Right cardiac atrium (tissue), 5 donors: ENCODE measurements at regions not wholly inside any gene's neighbourhood (a gene's known extent, or its start where the extent isn't known, plus 50 kb on each side); places are given as distances from the start of the nearest gene placed in this dataset.
"Not testable (repeated sequence)": the region's sequence is repeated elsewhere in the genome, so short reads cannot be mapped to it uniquely, and the experiment has no call there.

Experiments used
- ATAC-seq, 2 donors: fragments of 200-7000 bp; cut with Tn5 transposase; one replicate each; pipeline versions ENCODE4 v1.8.0 to v1.9.1; 2020; ENCODE audit warnings: moderate library complexity in 2 of 2, mild to moderate bottlenecking in 1 of 2
- DNase-seq, 3 donors: peaks; one replicate each; pipeline ENCODE4 v3.0.0-alpha.2; 2020
- H3K27ac ChIP-seq: one replicate; pipeline ENCODE4 v1.5.1; 2013; ENCODE audit warnings: mild to moderate bottlenecking, low read length, control low read depth, moderate library complexity
- H3K27me3 ChIP-seq: one replicate; pipeline ENCODE4 v1.6.1; 2013; ENCODE audit not compliant: control insufficient read depth, insufficient read depth
- H3K4me1 ChIP-seq: one replicate; pipeline ENCODE4 v1.6.1; 2013; ENCODE audit warnings: low read length; ENCODE audit not compliant: control insufficient read depth, insufficient read depth
- H3K4me3 ChIP-seq: one replicate; pipeline ENCODE4 v1.5.1; 2013; ENCODE audit warnings: low read length, control low read depth
- H3K9me3 ChIP-seq: one replicate; pipeline ENCODE4 v1.6.1; 2013; ENCODE audit warnings: low read length; ENCODE audit not compliant: control insufficient read depth
- WGBS: extraction: QIAGEN DNeasy Blood & Tissue Kit; methylation state at CpG from one replicate; pipeline ENCODE4 v1.1.7; 2013; 5-methylcytosine and 5-hydroxymethylcytosine counted together
- intact Hi-C, 4 donors: fragments of 100-400 bp; cut with DNase I; formaldehyde crosslinking; loops; one replicate each; pipeline versions ENCODE4 v1.11.0 to v1.14.0; 2022 to 2023
- donor health status: healthy with polysubstance abuse.
- donor health status: DM: no; HTN: yes; CAD: no.
- donor health status: DM: no; HTN: no; CAD: no.
- donor health status: DM: no; HTN: yes; CAD: no; lungs with severe emphysema.
- donor health status: DM: yes; HTN: yes; CAD: no.

- Histone ChIP-seq H3K27me3 (no peaks in the 10 kb centered on the region), H3K4me3 (no peak overlapping the region), H3K9me3 (no peaks in the 10 kb centered on the region), H3K27ac (no peak overlapping the region), H3K4me1 (no peaks in the 10 kb centered on the region)
- 66% methylated on average over 6 of the region's 6 CpGs for WGBS
- ATAC-seq: no peak
- intact Hi-C loops: no loop called here
- no peak for DNase-seq
Measured at GRCh38 chr6:9139746-9140145, 704.4 kb upstream of the SLC35B3 start.

GRCh38 chr6:9138936-9139335 lies 703.6 kb upstream of the SLC35B3 start:
- DNase-seq: no peak
- Histone ChIP-seq H3K4me1 (no peaks in the 10 kb centered on the region), H3K9me3 (no peaks in the 10 kb centered on the region), H3K27me3 (no peaks in the 10 kb centered on the region), H3K4me3 (no peak overlapping the region), H3K27ac (no peak overlapping the region)
- WGBS: 57% methylated on average over 5 of the region's 5 CpGs
- ATAC-seq: no peak
- intact Hi-C loops: no loop called here

- ATAC-seq (no peak), DNase-seq (no peak)
- H3K4me3 ChIP-seq: no peak overlapping the region
- H3K9me3 ChIP-seq: no peaks in the 10 kb centered on the region
- no peak overlapping the region for H3K27ac ChIP-seq
- H3K4me1 ChIP-seq: no peaks in the 10 kb centered on the region
- no peaks in the 10 kb centered on the region for H3K27me3 ChIP-seq
- intact Hi-C loops: no loop called here
- 71% methylated on average over 2 of the region's 2 CpGs for WGBS
Measured at GRCh38 chr6:9136141-9136822, 700.9 kb upstream of the SLC35B3 start.

- ATAC-seq (no peak), DNase-seq (no peak)
- Histone ChIP-seq H3K9me3 (no peaks in the 10 kb centered on the region), H3K4me3 (no peak overlapping the region), H3K27ac (no peak overlapping the region), H3K4me1 (no peaks in the 10 kb centered on the region), H3K27me3 (no peaks in the 10 kb centered on the region)
- intact Hi-C loops: no loop called here
- WGBS: 56% methylated on average over 8 of the region's 8 CpGs
Measured at GRCh38 chr6:9131616-9132015, 696.3 kb upstream of the SLC35B3 start.

- 54% methylated on average over 3 of the region's 3 CpGs for WGBS
- no peaks in the 10 kb centered on the region for H3K4me1 ChIP-seq
- H3K4me3 ChIP-seq: no peak overlapping the region
- H3K9me3 ChIP-seq: no peaks in the 10 kb centered on the region
- intact Hi-C loops: no loop called here
- no peak for ATAC-seq
- no peaks in the 10 kb centered on the region for H3K27me3 ChIP-seq
- DNase-seq: no peak
- H3K27ac ChIP-seq: no peak overlapping the region
Measured at GRCh38 chr6:9131201-9131600, 695.9 kb upstream of the SLC35B3 start.

GRCh38 chr6:9128970-9129369 lies 693.6 kb upstream of the SLC35B3 start:
- DNase-seq (no peak), ATAC-seq (no peak)
- WGBS: 67% methylated on average over 2 of the region's 2 CpGs
- no peaks in the 10 kb centered on the region for H3K4me1 ChIP-seq
- H3K27me3 ChIP-seq: no peaks in the 10 kb centered on the region
- intact Hi-C loops: no loop called here
- no peaks in the 10 kb centered on the region for H3K9me3 ChIP-seq
- no peak overlapping the region for H3K27ac ChIP-seq
- no peak overlapping the region for H3K4me3 ChIP-seq

GRCh38 chr6:9126878-9127560 lies 691.7 kb upstream of the SLC35B3 start:
- Histone ChIP-seq H3K4me3 (no peak overlapping the region), H3K27me3 (no peaks in the 10 kb centered on the region), H3K9me3 (no peaks in the 10 kb centered on the region), H3K27ac (no peak overlapping the region), H3K4me1 (no peaks in the 10 kb centered on the region)
- no peak for ATAC-seq
- DNase-seq: no peak
- intact Hi-C loops: no loop called here
- 58% methylated on average over 10 of the region's 10 CpGs for WGBS

GRCh38 chr6:9126034-9126433 lies 690.7 kb upstream of the SLC35B3 start:
- H3K9me3 ChIP-seq, H3K27me3 ChIP-seq, DNase-seq, H3K4me3 ChIP-seq, ATAC-seq, H3K4me1 ChIP-seq, intact Hi-C loops, H3K27ac ChIP-seq: not testable (repeated sequence)
- 89% methylated on average over 10 of the region's 10 CpGs for WGBS

- H3K27me3 ChIP-seq: no peaks in the 10 kb centered on the region
- H3K9me3 ChIP-seq: no peaks in the 10 kb centered on the region
- 79% methylated on average over 3 of the region's 3 CpGs for WGBS
- no peak for DNase-seq
- no peak overlapping the region for H3K4me3 ChIP-seq
- no peak overlapping the region for H3K27ac ChIP-seq
- H3K4me1 ChIP-seq: no peaks in the 10 kb centered on the region
- intact Hi-C loops: no loop called here
- ATAC-seq: no peak
Measured at GRCh38 chr6:9121549-9121948, 686.2 kb upstream of the SLC35B3 start.

GRCh38 chr6:9116026-9116425 lies 680.7 kb upstream of the SLC35B3 start:
- Histone ChIP-seq H3K27ac (no peak overlapping the region), H3K4me3 (no peak overlapping the region), H3K4me1 (no peaks in the 10 kb centered on the region), H3K9me3 (no peaks in the 10 kb centered on the region), H3K27me3 (no peaks in the 10 kb centered on the region)
- no peak for DNase-seq
- ATAC-seq: no peak
- 56% methylated on average over 6 of the region's 6 CpGs for WGBS
- intact Hi-C loops: no loop called here

GRCh38 chr6:9112544-9112943 lies 677.2 kb upstream of the SLC35B3 start:
- DNase-seq: no peak
- Histone ChIP-seq H3K4me1 (no peaks in the 10 kb centered on the region), H3K27ac (no peak overlapping the region), H3K9me3 (no peaks in the 10 kb centered on the region), H3K4me3 (no peak overlapping the region), H3K27me3 (no peaks in the 10 kb centered on the region)
- ATAC-seq: no peak
- intact Hi-C loops: no loop called here
- 60% methylated on average over 3 of the region's 3 CpGs for whole genome bisulfite sequencing
